Left ventricle myocardium inferior (tissue), 1 donor: ENCODE measurements at regions not wholly inside any gene's neighbourhood (a gene's known extent, or its start where the extent isn't known, plus 50 kb on each side); places are given as distances from the start of the nearest gene placed in this dataset.

Experiments used
- DNase-seq: peaks from one replicate; pipeline ENCODE4 v3.0.0-alpha.2; 2020
- H3K27ac ChIP-seq: fragments of 200-600 bp; replicated peaks from 2 replicates; pipeline ENCODE4 v1.8.0; 2021
- H3K27me3 ChIP-seq: fragments of 200-600 bp; 2 replicates; pipeline ENCODE4 v1.8.0; 2021; ENCODE audit warnings: low read depth
- H3K36me3 ChIP-seq: fragments of 200-600 bp; 2 replicates; pipeline ENCODE4 v1.8.0; 2021
- H3K4me1 ChIP-seq: fragments of 200-600 bp; 2 replicates; pipeline ENCODE4 v1.8.0; 2021
- H3K4me3 ChIP-seq: fragments of 200-600 bp; 2 replicates; pipeline ENCODE4 v1.8.0; 2021; ENCODE audit warnings: mild to moderate bottlenecking, moderate library complexity
- H3K9me3 ChIP-seq: fragments of 200-600 bp; replicated peaks from 2 replicates; pipeline ENCODE4 v1.8.0; 2021
- CTCF ChIP-seq: fragments of 200-600 bp; IDR thresholded peaks from 2 replicates; pipeline ENCODE4 v1.8.0; 2021; ENCODE audit warnings: antibody characterized with exemption, mild to moderate bottlenecking, borderline replicate concordance
- intact Hi-C: fragments of 100-400 bp; cut with micrococcal nuclease; formaldehyde crosslinking; loops from one replicate; pipeline ENCODE4 v1.11.0; 2022
- donor health status: DM: no; HTN: yes; CAD: no; lungs with severe emphysema.

DNA sequence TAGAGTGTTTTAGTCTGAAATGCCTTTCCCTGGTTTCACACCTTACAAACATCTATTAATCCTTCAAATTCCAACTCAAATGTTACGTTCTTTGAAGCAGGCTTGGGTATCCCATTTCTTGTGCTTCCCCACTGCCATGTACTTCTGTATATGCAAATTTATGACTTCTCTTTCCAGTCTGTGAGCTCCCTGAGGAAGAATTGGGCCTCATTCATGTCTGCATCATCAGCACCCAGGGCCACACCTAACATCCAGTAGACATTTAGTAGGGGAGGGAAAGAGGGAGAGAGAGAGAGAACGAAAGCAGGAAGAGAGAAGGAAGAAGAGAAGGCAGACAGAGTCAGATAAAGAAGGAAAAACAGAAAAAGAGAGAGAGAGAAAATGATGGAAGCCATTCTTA is 53.3 kb upstream of the KY start:
- Histone ChIP-seq H3K36me3 (no peaks in the 10 kb centered on the region), H3K27me3 (no peaks in the 10 kb centered on the region), H3K9me3 (no peaks in the 10 kb centered on the region), H3K4me3 (no peak overlapping the region), H3K27ac (no peak overlapping the region), H3K4me1 (peaks cover 11% of the 10 kb centered on the region)
- no peak for DNase-seq
- TF ChIP-seq CTCF: no peak
- intact Hi-C loops: no loop called here

- no peaks in the 10 kb centered on the region for H3K27me3 ChIP-seq
- H3K27ac ChIP-seq: no peak overlapping the region
- DNase-seq: no peak
- no peaks in the 10 kb centered on the region for H3K36me3 ChIP-seq
- H3K4me1 ChIP-seq: peaks cover 11% of the 10 kb centered on the region
- no peak for TF ChIP-seq CTCF
- H3K9me3 ChIP-seq: no peaks in the 10 kb centered on the region
- H3K4me3 ChIP-seq: no peak overlapping the region
- intact Hi-C loops: no loop called here
Measured at GRCh38 chr3:134704556-134704955, 53.7 kb upstream of the KY start.

DNA sequence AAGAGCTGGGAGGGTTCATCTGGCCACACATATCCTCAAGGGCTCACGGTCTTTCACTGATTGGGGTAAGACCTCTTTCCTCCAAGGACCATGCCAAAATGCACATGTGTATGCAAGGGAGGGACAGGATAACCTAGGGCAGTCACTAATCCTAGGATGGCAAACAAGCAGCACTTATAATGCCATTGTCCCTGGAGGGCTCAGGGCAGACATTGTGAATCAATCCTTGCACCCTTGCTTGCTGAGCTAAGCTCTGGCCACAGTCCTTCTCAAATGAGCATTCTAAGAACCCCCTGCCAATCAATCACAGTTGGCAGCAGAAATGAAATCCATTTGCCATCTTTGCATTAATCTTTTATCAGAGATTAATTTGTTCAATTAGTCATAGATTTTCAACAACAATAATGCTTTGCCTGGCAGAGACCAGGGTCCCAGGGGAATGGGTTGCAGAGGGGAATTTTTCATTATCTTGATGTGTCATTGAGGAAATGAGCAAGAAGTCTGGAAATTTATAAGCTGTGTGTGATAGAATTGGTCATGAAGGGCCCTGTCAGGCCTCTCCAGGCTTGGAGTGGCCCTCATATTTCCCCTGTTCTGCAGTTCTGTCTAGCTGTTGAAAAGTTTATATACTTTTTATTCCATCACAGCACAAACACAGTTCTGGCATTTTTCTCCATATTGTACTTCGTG is 57.2 kb upstream of the KY start:
- no peak for TF ChIP-seq CTCF
- no peak for DNase-seq
- no peak overlapping the region for H3K27ac ChIP-seq

DNA sequence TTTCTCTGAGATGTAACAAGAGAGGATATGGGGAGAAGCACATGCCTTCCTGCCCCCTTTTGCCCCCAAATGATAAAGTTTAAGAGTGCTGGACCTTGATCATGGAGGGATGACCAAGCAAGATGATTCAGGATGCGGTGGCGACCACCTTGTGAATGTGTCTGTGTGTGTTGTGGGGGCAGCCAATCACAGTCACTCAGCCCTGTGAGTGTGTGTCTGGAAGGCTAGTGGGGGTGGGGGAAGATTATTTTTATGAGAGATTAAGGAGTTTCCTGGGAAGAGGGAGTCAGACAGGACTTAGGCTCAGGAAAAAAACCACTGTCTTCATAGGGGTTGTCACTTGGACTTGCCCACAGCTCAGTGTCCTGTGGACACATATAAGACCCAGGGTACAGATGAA is 57.8 kb upstream of the KY start:
- Histone ChIP-seq H3K27ac (no peak overlapping the region), H3K9me3 (no peaks in the 10 kb centered on the region), H3K27me3 (no peaks in the 10 kb centered on the region), H3K4me3 (no peak overlapping the region), H3K36me3 (no peaks in the 10 kb centered on the region), H3K4me1 (peaks cover 12% of the 10 kb centered on the region)
- no peak for TF ChIP-seq CTCF
- DNase-seq: no peak
- intact Hi-C loops: no loop called here

More for the DNA sequence above, 57.2 kb upstream of the KY start:
- Histone ChIP-seq H3K9me3 (no peaks in the 10 kb centered on the region), H3K4me3 (no peak overlapping the region), H3K27me3 (no peaks in the 10 kb centered on the region), H3K4me1 (peaks cover 12% of the 10 kb centered on the region), H3K36me3 (no peaks in the 10 kb centered on the region)
- intact Hi-C loops: no loop called here

GRCh38 chr3:134709076-134709475 is 58.3 kb upstream of the KY start:
- H3K4me1 ChIP-seq: peaks cover 12% of the 10 kb centered on the region
- H3K36me3 ChIP-seq: no peaks in the 10 kb centered on the region
- H3K27me3 ChIP-seq: no peaks in the 10 kb centered on the region
- intact Hi-C loops: no loop called here
- no peaks in the 10 kb centered on the region for H3K9me3 ChIP-seq
- no peak overlapping the region for H3K27ac ChIP-seq
- no peak for DNase-seq
- no peak overlapping the region for H3K4me3 ChIP-seq
- TF ChIP-seq CTCF: no peak
